GM18861 (cell line): ENCODE measurements at regions not wholly inside any gene's neighbourhood (a gene's known extent, or its start where the extent isn't known, plus 50 kb on each side); places are given as distances from the start of the nearest gene placed in this dataset.
"Not testable (repeated sequence)": the region's sequence is repeated elsewhere in the genome, so short reads cannot be mapped to it uniquely, and the experiment has no call there.

Source experiments
- ATAC-seq: cut with Tn5 transposase; IDR thresholded peaks from one replicate; pipeline ENCODE4 v1.9.1; 2021; ENCODE audit not compliant: unreplicated experiment

- no peak for ATAC-seq
Observed at GRCh38 chr17:36695082-36695481, 93.7 kb downstream of the MRM1 start.

- ATAC-seq: not testable (repeated sequence)
Observed at GRCh38 chr17:36695710-36696109, 94.3 kb downstream of the MRM1 start.

- ATAC-seq: no peak
Observed at GRCh38 chr17:36696805-36697204, 95.4 kb downstream of the MRM1 start.

GRCh38 chr17:36697903-36698530 is 96.6 kb downstream of the MRM1 start:
- no peak for ATAC-seq

- ATAC-seq: no peak
Observed at GRCh38 chr17:36701429-36702099, 100.2 kb downstream of the MRM1 start.

- ATAC-seq: no peak
Observed at GRCh38 chr17:36702636-36703035, 101.3 kb downstream of the MRM1 start.

GRCh38 chr17:36703860-36704266 is 102.5 kb downstream of the MRM1 start:
- ATAC-seq: no peak

- no peak for ATAC-seq
Observed at GRCh38 chr17:36705283-36705795, 104.0 kb downstream of the MRM1 start.

- no peak for ATAC-seq
Observed at GRCh38 chr17:36705874-36706731, 104.7 kb downstream of the MRM1 start.

GRCh38 chr17:36707904-36708303 is 106.5 kb downstream of the MRM1 start:
- no peak for ATAC-seq

GRCh38 chr17:36714789-36715188 is 113.4 kb downstream of the MRM1 start:
- no peak for ATAC-seq

- ATAC-seq: no peak
Observed at GRCh38 chr17:36715951-36716350, 114.6 kb downstream of the MRM1 start.

- ATAC-seq: no peak
Observed at GRCh38 chr17:36717088-36717487, 115.7 kb downstream of the MRM1 start.

GRCh38 chr17:36720131-36720530 is 118.7 kb downstream of the MRM1 start:
- no peak for ATAC-seq

- ATAC-seq: no peak
Observed at GRCh38 chr17:36721560-36722120, 120.3 kb downstream of the MRM1 start.

- peak; percentile 61 for ATAC-seq
Observed at GRCh38 chr17:36722121-36722902, 120.9 kb downstream of the MRM1 start.

GRCh38 chr17:36722903-36723263 is 121.5 kb downstream of the MRM1 start:
- no peak for ATAC-seq

- no peak for ATAC-seq
Observed at GRCh38 chr17:36723459-36724025, 122.2 kb downstream of the MRM1 start.

- ATAC-seq: no peak
Observed at GRCh38 chr17:36726199-36726598, 124.8 kb downstream of the MRM1 start.

GRCh38 chr17:36727052-36727451 is 125.7 kb downstream of the MRM1 start:
- ATAC-seq: no peak
